Endodermal cell (in vitro differentiated cells): ENCODE measurements at regions not wholly inside any gene's neighbourhood (a gene's known extent, or its start where the extent isn't known, plus 50 kb on each side); places are given as distances from the start of the nearest gene placed in this dataset.

Experiments used
- DNase-seq: peaks from one replicate; pipeline ENCODE4 v3.0.0-alpha.2; 2017
- H3K27ac ChIP-seq: 2 replicates; pipeline ENCODE4 v1.5.1; 2013; ENCODE audit warnings: mild to moderate bottlenecking, low read depth, low read length, moderate library complexity
- H3K27me3 ChIP-seq: 2 replicates; pipeline ENCODE4 v1.6.1; 2013; ENCODE audit warnings: mild to moderate bottlenecking, low read length, moderate library complexity; ENCODE audit not compliant: insufficient read depth, control insufficient read depth, poor library complexity, severe bottlenecking
- H3K36me3 ChIP-seq: 2 replicates; pipeline ENCODE4 v1.7.0; 2013; ENCODE audit warnings: mild to moderate bottlenecking, low read length, moderate library complexity; ENCODE audit not compliant: control insufficient read depth, insufficient read depth
- H3K4me1 ChIP-seq: one replicate; pipeline ENCODE4 v1.7.0; 2013; ENCODE audit warnings: low read length; ENCODE audit not compliant: control insufficient read depth, insufficient read depth
- H3K4me3 ChIP-seq: 2 replicates; pipeline ENCODE4 v1.5.1; 2013; ENCODE audit warnings: mild to moderate bottlenecking, low read length, moderate library complexity
- H3K9ac ChIP-seq: 2 replicates; pipeline ENCODE4 v1.6.1; 2013; ENCODE audit warnings: mild to moderate bottlenecking, low read length, moderate library complexity; ENCODE audit not compliant: poor library complexity, severe bottlenecking; ENCODE audit errors: extremely low read depth
- H3K9me3 ChIP-seq: 2 replicates; pipeline ENCODE4 v1.6.1; 2013; ENCODE audit warnings: mild to moderate bottlenecking, low read length, moderate library complexity; ENCODE audit not compliant: control insufficient read depth
- H3K27ac Mint-ChIP-seq: 2 replicates; pipeline ENCODE4 v1.8.0; 2020; ENCODE audit warnings: mixed read lengths
- H3K27me3 Mint-ChIP-seq: 2 replicates; pipeline ENCODE4 v1.8.0; 2021; ENCODE audit warnings: mild to moderate bottlenecking, mixed read lengths; ENCODE audit not compliant: insufficient read depth
- H3K36me3 Mint-ChIP-seq: 2 replicates; pipeline ENCODE4 v1.8.0; 2020; ENCODE audit warnings: low read depth, mixed read lengths
- H3K4me1 Mint-ChIP-seq: 2 replicates; pipeline ENCODE4 v1.8.0; 2020; ENCODE audit warnings: mixed read lengths
- H3K4me3 Mint-ChIP-seq: 2 replicates; pipeline ENCODE4 v1.8.0; 2020; ENCODE audit warnings: mild to moderate bottlenecking, moderate library complexity, mixed read lengths
- H3K9me3 Mint-ChIP-seq: 2 replicates; pipeline ENCODE4 v1.8.0; 2020; ENCODE audit warnings: mild to moderate bottlenecking, mixed read lengths
- WGBS, 2 experiments: methylation state at CpG; one replicate each; pipeline versions ENCODE4 v1.1.5 to v1.1.7; 2013; ENCODE audit warnings: missing lambda C conversion rate in 2 of 2, mixed read lengths in 1 of 2; ENCODE audit not compliant: insufficient coverage in 1 of 2, insufficient read length in 1 of 2; 5-methylcytosine and 5-hydroxymethylcytosine counted together
- TF ChIP-seq, protein P1 (sequence below): fragments of 200-600 bp; sonication (generic); conservative IDR thresholded peaks from 2 replicates; pipeline ENCODE4 v1.5.0; 2021; ENCODE audit warnings: antibody characterized with exemption, mild to moderate bottlenecking

DNA sequence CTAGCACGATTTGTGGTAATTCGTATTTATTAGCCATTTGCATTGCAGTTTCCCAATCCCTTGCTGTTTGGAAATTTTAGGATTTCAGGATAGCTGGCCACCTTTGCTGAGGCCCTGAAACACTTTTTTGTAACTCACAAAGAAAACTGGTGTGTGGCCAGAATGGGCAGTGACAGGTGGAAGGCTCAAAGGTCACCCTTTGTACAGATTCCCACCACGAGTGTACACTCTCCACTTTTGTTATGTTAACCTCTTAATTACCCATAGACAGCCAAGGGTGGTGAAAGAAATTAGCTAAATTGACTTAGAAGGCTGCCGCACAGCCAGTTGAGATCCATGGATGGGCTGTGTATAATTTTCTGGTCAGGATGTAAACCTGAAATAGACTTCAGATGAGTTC is 109.7 kb upstream of the ARX start:
- H3K4me3 Mint-ChIP-seq: no peak overlapping the region
- DNase-seq: no peak
- no peaks in the 10 kb centered on the region for H3K36me3 Mint-ChIP-seq
- no peak overlapping the region for H3K27ac ChIP-seq
- H3K4me3 ChIP-seq: no peak overlapping the region
- TF ChIP-seq, protein P1, sequence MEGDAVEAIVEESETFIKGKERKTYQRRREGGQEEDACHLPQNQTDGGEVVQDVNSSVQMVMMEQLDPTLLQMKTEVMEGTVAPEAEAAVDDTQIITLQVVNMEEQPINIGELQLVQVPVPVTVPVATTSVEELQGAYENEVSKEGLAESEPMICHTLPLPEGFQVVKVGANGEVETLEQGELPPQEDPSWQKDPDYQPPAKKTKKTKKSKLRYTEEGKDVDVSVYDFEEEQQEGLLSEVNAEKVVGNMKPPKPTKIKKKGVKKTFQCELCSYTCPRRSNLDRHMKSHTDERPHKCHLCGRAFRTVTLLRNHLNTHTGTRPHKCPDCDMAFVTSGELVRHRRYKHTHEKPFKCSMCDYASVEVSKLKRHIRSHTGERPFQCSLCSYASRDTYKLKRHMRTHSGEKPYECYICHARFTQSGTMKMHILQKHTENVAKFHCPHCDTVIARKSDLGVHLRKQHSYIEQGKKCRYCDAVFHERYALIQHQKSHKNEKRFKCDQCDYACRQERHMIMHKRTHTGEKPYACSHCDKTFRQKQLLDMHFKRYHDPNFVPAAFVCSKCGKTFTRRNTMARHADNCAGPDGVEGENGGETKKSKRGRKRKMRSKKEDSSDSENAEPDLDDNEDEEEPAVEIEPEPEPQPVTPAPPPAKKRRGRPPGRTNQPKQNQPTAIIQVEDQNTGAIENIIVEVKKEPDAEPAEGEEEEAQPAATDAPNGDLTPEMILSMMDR: no peak
- no peaks in the 10 kb centered on the region for H3K27me3 ChIP-seq
- H3K27ac Mint-ChIP-seq: no peak overlapping the region
- WGBS, 2 experiments: 91% methylated on average over 3 of the region's 4 CpGs; no CpG with 5 or more reads in 1 of the 2 experiments
- H3K36me3 ChIP-seq: no peaks in the 10 kb centered on the region
- H3K4me1 ChIP-seq: no peaks in the 10 kb centered on the region
- H3K27me3 Mint-ChIP-seq: peaks cover 2% of the 10 kb centered on the region
- H3K4me1 Mint-ChIP-seq: no peaks in the 10 kb centered on the region
- H3K9ac ChIP-seq: no peak overlapping the region
- H3K9me3 Mint-ChIP-seq: peaks cover 22% of the 10 kb centered on the region
- no peaks in the 10 kb centered on the region for H3K9me3 ChIP-seq

DNA sequence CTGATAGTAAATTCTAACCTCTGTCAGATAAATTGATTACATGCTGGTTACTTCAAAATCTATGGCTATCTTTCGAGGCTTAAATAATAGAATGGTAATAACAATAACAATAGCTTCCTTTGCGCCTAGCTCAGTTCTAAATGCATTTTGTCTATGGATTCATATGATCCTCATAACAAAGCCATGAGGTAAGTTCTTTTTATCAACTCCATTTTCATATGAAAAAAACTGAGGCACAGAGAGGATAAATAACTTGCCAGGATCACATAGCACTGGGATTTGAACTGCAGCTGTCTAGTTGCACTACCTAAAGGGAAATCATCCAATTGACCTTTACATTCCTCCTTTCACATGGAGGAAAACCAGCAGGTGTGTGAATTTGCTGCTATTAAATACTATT is 108.6 kb upstream of the ARX start:
- peaks cover 2% of the 10 kb centered on the region for H3K27me3 Mint-ChIP-seq
- no peak overlapping the region for H3K27ac Mint-ChIP-seq
- Histone ChIP-seq H3K27ac (no peak overlapping the region), H3K9me3 (no peaks in the 10 kb centered on the region), H3K4me1 (no peaks in the 10 kb centered on the region), H3K4me3 (no peak overlapping the region), H3K27me3 (no peaks in the 10 kb centered on the region), H3K9ac (no peak overlapping the region), H3K36me3 (no peaks in the 10 kb centered on the region)
- H3K36me3 Mint-ChIP-seq: no peaks in the 10 kb centered on the region
- DNase-seq: no peak
- H3K4me3 Mint-ChIP-seq: no peak overlapping the region
- WGBS, 2 experiments: no CpG with 5 or more reads among the region's 2 CpGs
- H3K9me3 Mint-ChIP-seq: peaks cover 22% of the 10 kb centered on the region
- TF ChIP-seq, protein P1: no peak
- no peaks in the 10 kb centered on the region for H3K4me1 Mint-ChIP-seq

DNA sequence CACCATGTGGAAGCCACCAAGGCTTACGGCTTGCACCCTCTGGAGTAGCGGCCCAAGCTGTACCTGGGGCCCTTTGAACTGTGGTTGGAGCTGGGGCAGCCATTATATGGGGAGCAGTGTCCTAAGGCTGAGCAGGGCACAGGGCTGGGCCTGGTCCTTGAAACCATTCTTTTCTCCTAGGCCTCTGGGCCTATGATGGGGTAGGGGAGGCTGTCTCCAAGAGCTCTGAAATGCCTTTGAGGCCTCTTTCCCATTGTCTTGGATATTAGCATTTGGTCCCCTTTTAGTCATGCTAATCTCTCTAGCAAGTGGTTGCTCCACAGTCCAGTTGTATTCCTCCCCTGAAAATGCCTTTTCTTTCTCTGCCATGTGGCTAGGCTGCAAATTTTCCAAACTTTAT is 96.4 kb upstream of the ARX start:
- DNase-seq: no peak
- 88% methylated on average over 2 of the region's 2 CpGs; no CpG with 5 or more reads in 1 of the 2 experiments for WGBS, 2 experiments

More for the DNA sequence above, 96.4 kb upstream of the ARX start:
- H3K27ac ChIP-seq: no peak overlapping the region
- H3K4me3 ChIP-seq: no peak overlapping the region
- H3K36me3 ChIP-seq: no peaks in the 10 kb centered on the region
- H3K27me3 Mint-ChIP-seq: no peaks in the 10 kb centered on the region
- no peaks in the 10 kb centered on the region for H3K36me3 Mint-ChIP-seq
- H3K4me1 ChIP-seq: no peaks in the 10 kb centered on the region
- H3K4me3 Mint-ChIP-seq: no peak overlapping the region
- no peaks in the 10 kb centered on the region for H3K9me3 ChIP-seq
- no peaks in the 10 kb centered on the region for H3K4me1 Mint-ChIP-seq
- no peak overlapping the region for H3K27ac Mint-ChIP-seq
- H3K9me3 Mint-ChIP-seq: peaks cover 18% of the 10 kb centered on the region
- H3K9ac ChIP-seq: no peak overlapping the region
- TF ChIP-seq, protein P1: no peak
- H3K27me3 ChIP-seq: no peaks in the 10 kb centered on the region
